IMR-90 (cell line): ENCODE measurements at regions not wholly inside any gene's neighbourhood (a gene's known extent, or its start where the extent isn't known, plus 50 kb on each side); places are given as distances from the start of the nearest gene placed in this dataset.

Experiments used
- BHLHE40 ChIP-seq: fragments of 150-350 bp; IDR thresholded peaks from 2 replicates; pipeline ENCODE4 v1.6.1; 2016; ENCODE audit warnings: mild to moderate bottlenecking, low read depth, low read length
- CHD1 ChIP-seq: IDR thresholded peaks from 2 replicates; pipeline ENCODE4 v1.6.1; 2012; ENCODE audit warnings: low read depth, low read length, improper control_type of control experiment
- FOS ChIP-seq: fragments of 150-350 bp; IDR thresholded peaks from 2 replicates; pipeline ENCODE4 v1.6.1; 2016; ENCODE audit warnings: low read depth, low read length
- MXI1 ChIP-seq: IDR thresholded peaks from 2 replicates; pipeline ENCODE4 v1.6.1; 2012; ENCODE audit warnings: low read depth, mild to moderate bottlenecking, low read length, moderate library complexity, borderline replicate concordance
- NFE2L2 ChIP-seq: fragments of 150-350 bp; IDR thresholded peaks from 2 replicates; pipeline ENCODE4 v1.6.1; 2016; ENCODE audit warnings: low read depth, mild to moderate bottlenecking, low read length
- POLR2A ChIP-seq: IDR thresholded peaks from 2 replicates; pipeline ENCODE4 v1.6.1; 2012; ENCODE audit warnings: mild to moderate bottlenecking, low read depth, low read length
- RAD21 ChIP-seq: IDR thresholded peaks from 2 replicates; pipeline ENCODE4 v1.6.1; 2012; ENCODE audit warnings: low read length, improper control_type of control experiment
- RCOR1 ChIP-seq: IDR thresholded peaks from 2 replicates; pipeline ENCODE4 v1.6.1; 2012; ENCODE audit warnings: mild to moderate bottlenecking, low read length, improper control_type of control experiment; ENCODE audit not compliant: insufficient replicate concordance
- RFX5 ChIP-seq: IDR thresholded peaks from 2 replicates; pipeline ENCODE4 v1.8.0; 2012; ENCODE audit warnings: low read depth, mild to moderate bottlenecking, low read length, moderate library complexity
- SMC3 ChIP-seq: fragments of 150-350 bp; IDR thresholded peaks from 2 replicates; pipeline ENCODE4 v1.6.1; 2016; ENCODE audit warnings: low read depth, mild to moderate bottlenecking, antibody characterized with exemption, low read length, moderate library complexity
- TF ChIP-seq, protein P1 (sequence below): fragments of 150-350 bp; IDR thresholded peaks from 2 replicates; pipeline ENCODE4 v1.6.1; 2016; ENCODE audit warnings: low read depth, mild to moderate bottlenecking, low read length, moderate library complexity, borderline replicate concordance
- TF ChIP-seq, protein P2 (sequence below): conservative IDR thresholded peaks from 2 replicates; pipeline ENCODE4 v1.5.1; 2012; ENCODE audit warnings: mild to moderate bottlenecking, low read depth, low read length, improper control_type of control experiment
- TF ChIP-seq, protein P3 (sequence below): fragments of 150-350 bp; IDR thresholded peaks from 2 replicates; pipeline ENCODE4 v1.6.1; 2017; ENCODE audit warnings: mild to moderate bottlenecking, antibody characterized with exemption, low read length, low read depth

DNA sequence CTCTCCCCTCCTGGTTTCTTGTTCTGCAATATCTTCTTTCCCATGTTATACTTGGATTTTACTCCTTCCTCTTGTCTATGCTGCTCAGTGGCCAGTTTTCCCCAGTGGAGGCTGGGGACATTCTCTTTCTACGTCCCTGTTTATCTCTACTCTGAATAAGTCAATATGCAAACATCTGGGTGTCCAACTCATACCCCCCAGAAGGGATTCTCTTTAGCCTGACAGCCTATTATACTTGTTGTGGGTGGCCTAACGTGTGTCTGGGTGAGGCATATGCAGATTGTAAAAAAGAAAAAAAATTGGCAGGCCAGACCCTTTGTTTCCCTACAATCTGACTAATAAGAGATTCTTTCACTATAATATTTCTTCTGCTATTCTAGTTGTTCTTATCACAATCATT lies 134.2 kb upstream of the MAF start:
- TF ChIP-seq, protein P1, sequence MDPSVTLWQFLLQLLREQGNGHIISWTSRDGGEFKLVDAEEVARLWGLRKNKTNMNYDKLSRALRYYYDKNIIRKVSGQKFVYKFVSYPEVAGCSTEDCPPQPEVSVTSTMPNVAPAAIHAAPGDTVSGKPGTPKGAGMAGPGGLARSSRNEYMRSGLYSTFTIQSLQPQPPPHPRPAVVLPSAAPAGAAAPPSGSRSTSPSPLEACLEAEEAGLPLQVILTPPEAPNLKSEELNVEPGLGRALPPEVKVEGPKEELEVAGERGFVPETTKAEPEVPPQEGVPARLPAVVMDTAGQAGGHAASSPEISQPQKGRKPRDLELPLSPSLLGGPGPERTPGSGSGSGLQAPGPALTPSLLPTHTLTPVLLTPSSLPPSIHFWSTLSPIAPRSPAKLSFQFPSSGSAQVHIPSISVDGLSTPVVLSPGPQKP = no peak
- TF ChIP-seq, protein P2, sequence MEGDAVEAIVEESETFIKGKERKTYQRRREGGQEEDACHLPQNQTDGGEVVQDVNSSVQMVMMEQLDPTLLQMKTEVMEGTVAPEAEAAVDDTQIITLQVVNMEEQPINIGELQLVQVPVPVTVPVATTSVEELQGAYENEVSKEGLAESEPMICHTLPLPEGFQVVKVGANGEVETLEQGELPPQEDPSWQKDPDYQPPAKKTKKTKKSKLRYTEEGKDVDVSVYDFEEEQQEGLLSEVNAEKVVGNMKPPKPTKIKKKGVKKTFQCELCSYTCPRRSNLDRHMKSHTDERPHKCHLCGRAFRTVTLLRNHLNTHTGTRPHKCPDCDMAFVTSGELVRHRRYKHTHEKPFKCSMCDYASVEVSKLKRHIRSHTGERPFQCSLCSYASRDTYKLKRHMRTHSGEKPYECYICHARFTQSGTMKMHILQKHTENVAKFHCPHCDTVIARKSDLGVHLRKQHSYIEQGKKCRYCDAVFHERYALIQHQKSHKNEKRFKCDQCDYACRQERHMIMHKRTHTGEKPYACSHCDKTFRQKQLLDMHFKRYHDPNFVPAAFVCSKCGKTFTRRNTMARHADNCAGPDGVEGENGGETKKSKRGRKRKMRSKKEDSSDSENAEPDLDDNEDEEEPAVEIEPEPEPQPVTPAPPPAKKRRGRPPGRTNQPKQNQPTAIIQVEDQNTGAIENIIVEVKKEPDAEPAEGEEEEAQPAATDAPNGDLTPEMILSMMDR = no peak
- TF ChIP-seq FOS = no peak
- TF ChIP-seq, protein P3, sequence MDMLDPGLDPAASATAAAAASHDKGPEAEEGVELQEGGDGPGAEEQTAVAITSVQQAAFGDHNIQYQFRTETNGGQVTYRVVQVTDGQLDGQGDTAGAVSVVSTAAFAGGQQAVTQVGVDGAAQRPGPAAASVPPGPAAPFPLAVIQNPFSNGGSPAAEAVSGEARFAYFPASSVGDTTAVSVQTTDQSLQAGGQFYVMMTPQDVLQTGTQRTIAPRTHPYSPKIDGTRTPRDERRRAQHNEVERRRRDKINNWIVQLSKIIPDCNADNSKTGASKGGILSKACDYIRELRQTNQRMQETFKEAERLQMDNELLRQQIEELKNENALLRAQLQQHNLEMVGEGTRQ = no peak
- TF ChIP-seq POLR2A = no peak
- no peak for TF ChIP-seq NFE2L2
- no peak for TF ChIP-seq RAD21
- TF ChIP-seq BHLHE40 = no peak
- TF ChIP-seq MXI1 = no peak
- no peak for TF ChIP-seq RFX5
- no peak for TF ChIP-seq RCOR1
- TF ChIP-seq CHD1 = no peak
- no peak for TF ChIP-seq SMC3
